GM21381 (cell line): ENCODE measurements at regions not wholly inside any gene's neighbourhood (a gene's known extent, or its start where the extent isn't known, plus 50 kb on each side); places are given as distances from the start of the nearest gene placed in this dataset.

ENCODE experiments used
- ATAC-seq: cut with Tn5 transposase; IDR thresholded peaks from one replicate; pipeline ENCODE4 v1.9.1; 2021; ENCODE audit warnings: mild to moderate bottlenecking, moderate library complexity; ENCODE audit not compliant: unreplicated experiment

GRCh38 chr1:191634801-191635508 is 523.3 kb upstream of the RGS18 start:
- no peak for ATAC-seq

DNA sequence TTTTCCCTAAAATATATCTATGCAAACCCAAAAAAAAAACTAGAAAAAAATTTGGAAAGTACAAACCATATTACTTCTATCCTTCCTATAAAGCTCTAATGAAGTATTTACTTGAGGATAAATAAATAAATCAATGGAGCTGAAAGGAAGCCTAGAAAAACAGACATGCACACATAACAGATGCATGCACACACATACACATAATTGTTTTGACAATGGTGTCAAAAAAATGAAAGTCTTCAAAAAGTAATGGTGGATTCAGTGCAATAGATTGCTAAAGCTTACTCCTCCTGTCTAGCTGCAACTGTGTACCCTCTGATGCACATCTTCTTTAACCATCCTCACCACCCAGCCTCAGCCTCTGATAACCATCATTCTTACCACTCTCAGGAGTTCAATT is 521.9 kb upstream of the RGS18 start:
- no peak for ATAC-seq

DNA sequence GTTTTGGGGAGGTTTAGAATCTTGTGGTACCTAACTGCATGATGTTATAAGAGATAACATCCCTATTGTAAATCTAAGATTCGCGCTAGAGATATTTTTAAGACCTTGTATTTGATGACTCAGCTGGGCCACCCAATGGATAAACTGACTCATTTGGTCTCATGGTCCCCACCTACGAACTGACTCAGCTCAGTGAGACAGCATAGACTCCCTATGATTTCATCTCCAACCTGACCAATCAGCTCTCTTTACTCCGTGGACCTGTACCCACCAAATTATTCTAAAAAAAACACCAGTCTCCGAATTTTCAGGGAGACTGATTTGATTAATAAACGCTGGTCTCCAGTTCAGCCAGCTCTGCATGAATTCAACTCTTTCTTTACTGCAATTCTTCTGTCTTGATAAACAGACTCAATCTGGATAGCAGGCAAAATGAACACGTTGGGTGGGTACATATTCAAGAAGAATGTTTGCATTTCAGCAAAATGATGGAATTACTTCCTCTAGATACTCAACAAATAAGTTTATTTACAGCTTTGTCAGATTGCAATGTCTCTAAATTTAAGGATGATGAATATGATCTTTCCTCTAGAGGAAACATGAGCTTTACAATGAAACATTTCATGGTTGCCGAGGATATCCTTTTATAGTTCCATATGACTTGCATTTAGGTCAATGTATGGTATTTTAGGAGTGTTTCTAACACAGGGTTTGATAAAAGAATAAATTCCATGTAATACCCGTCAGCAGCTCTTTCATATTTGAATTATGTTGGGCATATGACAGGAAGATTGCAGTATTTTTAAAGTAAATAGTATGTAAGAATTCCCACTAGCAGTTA is 516.6 kb upstream of the RGS18 start:
- ATAC-seq, result no peak

DNA sequence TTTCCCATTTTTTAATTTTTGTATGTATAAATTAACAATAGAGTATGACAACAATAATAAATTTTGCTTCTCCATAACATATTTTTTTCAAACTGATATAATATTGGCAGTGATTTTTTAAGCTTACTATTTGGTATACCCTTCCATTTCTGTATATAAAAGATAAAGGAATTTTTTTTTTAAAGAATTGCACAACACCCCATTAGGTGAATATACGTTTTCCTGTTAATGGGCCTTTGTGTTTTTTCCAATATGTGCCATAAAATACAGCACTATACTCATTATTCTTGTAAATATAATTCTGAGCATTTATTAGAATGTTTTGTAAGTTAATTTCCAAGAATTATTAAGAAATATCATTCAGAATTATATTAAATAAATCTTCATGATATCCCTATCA is 515.2 kb upstream of the RGS18 start:
- ATAC-seq, result no peak

DNA sequence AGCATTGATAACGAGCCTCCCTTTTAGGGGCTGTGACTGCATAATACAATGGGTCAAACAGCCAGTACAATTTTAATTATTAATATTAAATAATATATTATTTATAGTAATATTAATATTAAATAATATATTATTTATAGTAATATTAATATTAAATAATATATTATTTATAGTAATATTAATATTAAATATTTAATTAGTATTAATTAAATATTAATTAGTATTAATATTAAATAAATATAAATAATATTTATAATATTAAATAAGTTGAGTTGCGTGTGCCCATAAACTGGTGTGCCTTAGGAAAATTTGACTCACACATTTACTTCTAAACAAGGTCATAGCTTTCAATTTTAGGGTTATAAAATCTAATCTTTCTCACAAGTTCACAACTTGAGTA is 509.3 kb upstream of the RGS18 start:
- no peak for ATAC-seq

DNA sequence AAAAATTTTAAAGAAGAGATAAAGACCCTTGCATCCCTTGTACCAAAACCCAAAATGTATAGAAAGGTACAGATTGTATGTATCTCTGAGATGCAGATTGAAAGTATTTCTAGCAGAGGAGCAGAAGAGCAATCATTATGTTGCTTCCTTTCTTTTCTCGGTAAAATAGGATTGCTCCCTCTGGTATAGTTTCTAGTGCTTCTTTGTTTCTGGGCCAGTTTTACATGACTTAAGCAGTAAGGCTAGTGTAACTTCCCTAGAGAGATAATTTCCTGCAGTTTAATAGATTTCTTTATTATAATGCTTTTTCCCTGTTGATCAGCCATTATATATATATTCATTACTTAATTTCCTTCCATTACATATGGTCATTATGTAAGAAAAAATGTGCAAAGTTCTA is 496.2 kb upstream of the RGS18 start:
- no peak for ATAC-seq

DNA sequence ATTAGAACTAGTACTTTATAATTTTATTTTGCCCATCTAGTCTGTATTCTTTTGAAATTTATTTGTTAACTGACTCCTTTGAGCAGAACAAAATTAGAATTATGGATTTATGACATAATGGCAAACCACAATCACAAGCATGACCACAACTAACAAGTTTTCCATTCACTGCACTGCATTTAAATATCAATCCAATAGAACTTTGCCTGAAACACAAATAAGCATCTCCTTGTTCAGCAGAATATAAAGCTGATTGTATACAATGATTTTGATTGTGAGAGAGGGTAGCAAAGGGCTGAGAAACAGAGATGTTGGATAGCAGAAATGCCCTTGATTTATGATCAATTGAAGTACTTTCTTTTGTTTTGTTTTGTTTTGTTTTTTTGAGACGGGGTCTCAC is 495.5 kb upstream of the RGS18 start:
- no peak for ATAC-seq

DNA sequence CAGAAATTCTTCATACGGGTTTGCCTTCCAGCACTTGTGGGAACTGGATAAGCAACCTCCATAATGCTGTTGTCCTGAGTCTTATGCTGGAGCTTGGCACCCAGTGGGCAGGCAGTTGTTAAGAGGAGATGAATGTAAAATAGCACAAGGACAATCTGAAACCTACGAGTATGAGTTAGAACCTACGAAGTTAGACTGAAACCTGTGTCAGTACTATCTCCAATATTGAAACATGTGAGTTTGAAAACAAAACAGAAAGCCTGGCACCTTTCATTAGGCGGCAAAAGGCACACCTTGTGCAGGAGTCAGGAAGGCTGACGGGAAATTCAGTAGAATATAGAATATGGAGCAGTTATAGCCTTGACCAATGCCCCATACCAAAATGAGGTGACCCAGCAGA is 489.7 kb upstream of the RGS18 start:
- ATAC-seq, result no peak

DNA sequence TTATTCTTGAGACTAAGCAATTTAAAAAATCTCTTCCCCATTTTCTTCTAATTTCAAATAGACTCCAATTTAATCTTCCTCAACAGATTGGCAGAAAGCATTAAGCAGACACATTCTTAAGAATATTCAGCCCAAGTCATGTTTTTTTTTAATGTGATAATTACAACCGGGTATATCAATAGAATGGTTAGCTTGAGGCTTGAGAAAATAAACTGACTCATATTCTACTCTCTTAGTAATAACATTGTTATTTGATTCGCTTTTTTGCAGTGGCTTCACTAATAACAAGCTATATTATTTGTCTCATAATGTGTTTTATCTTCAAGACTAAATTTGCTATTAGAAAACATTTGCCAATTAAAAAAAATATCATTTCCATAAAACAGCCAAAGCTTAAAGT is 488.6 kb upstream of the RGS18 start:
- no peak for ATAC-seq

DNA sequence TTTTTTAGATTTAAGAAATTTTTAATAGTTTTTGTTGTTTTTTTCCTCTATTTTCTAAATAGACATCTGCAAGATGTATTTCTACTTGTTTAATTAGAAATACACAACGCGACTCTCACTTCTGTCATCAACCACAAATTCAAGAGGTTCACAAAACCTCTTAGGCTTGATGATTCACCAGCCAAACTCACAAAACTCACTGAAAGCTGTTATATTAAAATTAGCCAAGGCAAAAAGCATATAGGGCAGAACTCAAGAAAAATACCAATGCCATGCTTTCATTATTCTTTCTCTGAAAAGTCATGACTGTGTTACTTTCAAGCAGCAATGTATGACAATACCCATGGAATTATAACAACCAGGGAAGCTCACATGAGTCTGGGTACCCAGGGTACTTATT is 487.0 kb upstream of the RGS18 start:
- no peak for ATAC-seq

DNA sequence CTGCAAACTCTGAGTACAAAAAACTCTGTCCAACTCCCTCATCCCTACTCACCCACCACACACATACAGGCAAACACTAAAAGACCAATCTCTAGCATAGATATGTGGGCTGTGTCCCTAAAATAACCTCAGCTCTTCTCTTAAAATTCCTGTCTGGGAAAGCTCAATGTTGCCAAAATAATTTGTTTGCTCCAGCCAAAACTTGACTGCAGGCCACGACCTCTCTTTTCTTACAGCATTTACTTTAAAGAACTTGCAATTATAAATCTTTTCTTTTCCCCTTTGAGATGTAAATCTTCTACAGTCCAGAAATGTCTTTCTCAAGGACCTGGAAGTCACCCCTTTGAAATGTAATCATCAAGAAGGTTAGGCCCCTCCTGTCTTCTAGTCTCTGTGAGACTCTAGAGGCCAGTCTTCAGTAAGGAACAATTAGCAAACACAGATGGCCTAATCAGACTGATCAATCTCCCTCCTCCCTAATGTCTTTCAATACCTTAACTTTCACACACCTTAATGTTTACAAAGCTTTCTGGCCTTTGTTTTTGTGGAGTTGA is 483.6 kb upstream of the RGS18 start:
- ATAC-seq, result no peak

DNA sequence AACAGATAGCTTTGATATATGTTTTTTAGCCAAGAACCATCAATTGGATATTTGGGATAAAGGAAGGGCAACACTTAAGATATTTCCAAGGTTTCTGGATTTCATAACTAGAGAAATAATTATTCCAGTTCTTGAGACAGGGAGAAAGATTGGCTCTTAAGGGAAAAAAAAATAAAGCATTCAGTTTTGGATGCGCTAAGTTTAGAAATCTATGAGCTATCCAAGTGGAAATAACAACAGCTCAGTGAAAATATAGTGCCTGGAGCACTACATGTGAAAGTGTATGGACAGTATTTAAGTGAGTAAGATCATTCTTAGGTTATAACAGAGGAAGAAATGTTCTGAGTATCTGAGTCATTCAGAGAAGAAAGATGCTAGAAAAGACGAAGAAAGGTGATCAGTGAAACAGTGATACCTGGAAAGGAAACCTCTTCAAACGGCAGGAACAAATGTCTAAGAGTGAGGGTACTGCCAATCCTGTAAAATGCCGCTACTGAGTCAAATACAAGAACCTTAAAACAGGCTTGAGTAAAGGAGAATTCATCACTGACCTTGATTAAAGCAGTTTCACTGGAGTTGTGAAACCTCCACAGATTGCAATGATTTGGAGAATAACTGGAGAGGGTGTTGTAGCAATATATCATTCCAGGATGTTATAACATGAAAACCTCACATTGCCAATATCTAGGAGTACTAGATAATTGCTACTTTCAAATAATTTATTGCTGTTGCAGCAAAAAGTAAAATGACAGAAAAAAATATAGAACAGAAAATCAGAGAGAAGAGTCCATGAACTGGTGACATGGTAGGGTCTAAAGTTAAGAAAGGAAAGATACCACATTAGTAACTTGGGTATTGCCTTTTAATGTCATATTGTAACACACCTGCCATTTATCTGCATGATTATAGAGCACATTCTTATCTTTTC is 482.1 kb upstream of the RGS18 start:
- ATAC-seq, result no peak

DNA sequence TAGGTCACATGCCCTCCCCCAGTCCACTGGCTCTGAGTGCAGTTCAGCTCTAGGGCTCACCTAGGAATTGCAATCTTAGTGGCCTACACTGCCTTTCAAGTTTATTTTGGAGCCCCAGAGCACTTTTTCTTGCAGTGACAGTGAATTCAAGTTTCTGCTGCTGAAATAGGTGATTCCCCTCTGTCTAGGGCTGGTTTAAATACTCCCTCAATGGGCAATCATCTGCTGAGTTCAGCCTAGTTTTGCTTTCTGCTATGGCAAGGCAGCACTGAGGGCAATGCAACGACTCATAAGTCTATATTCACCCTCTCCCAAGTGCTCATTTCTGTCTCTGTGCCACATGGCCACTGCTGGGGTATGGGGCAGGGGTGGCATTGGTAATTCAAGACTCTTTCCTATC is 472.6 kb upstream of the RGS18 start:
- no peak for ATAC-seq

GRCh38 chr1:191687721-191688120 is 470.5 kb upstream of the RGS18 start:
- no peak for ATAC-seq

- no peak for ATAC-seq
Observed at GRCh38 chr1:191690931-191691330, 467.3 kb upstream of the RGS18 start.

DNA sequence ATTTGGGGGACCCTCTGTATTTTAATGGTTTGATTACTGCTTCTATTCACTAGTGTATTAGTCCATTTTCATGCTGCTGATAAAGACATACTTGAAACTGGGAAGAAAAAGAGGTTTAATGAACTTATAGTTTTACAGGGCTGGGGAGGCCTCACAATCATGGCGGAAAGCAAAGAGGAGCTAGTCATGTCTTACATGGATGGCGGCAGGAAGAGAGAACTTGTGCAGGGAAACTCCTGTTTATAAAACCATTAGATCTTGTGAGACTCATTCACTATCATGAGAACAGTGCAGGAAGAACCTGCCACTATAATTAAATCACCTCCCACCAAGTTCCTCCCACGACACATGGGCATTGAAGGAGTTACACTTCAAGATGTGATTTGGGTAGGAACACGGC is 464.5 kb upstream of the RGS18 start:
- ATAC-seq, result no peak

DNA sequence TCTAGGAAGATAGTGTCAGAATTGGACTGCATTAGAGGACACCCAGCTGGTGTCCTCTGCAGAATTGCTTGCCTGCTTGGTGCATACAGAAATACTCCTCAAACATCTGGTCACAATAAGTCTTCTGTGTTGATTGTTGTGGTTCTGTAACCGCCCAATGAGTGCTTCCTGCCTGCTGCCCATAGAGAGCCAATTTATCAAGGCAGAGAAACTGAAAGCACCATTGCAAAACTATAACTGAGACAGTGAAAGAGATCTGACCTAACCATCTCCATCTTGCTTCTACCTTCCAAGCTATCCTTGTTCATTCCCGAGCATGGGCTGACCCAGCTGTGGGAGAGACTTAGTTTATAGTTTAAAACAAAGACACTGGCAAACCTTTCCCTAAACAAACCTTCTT is 462.4 kb upstream of the RGS18 start:
- ATAC-seq, result peak; percentile 78

GRCh38 chr1:191696354-191696753 is 461.9 kb upstream of the RGS18 start:
- no peak for ATAC-seq

- no peak for ATAC-seq
Observed at GRCh38 chr1:191697556-191697955, 460.7 kb upstream of the RGS18 start.

- no peak for ATAC-seq
Observed at GRCh38 chr1:191698246-191698645, 460.0 kb upstream of the RGS18 start.

DNA sequence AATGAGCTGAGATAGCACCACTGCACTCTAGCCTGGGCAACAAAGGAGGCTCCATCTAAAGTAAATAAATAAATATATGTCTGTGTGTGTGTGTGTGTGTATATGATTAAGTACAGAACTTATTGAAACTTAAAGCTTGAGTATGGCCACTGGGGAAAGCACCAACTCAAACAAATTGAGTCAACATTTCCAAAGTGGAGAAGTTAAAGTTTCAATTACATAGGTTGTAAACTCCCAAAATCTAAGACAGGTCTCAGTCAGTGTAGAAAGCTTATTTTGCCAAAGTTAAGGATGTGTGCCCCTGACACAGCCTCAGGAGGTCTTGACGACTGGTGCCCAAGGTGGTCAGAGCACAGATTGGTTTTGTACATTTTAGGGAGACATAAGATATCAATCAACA is 458.9 kb upstream of the RGS18 start:
- no peak for ATAC-seq
